HL-60 (cell line): ENCODE measurements at regions not wholly inside any gene's neighbourhood (a gene's known extent, or its start where the extent isn't known, plus 50 kb on each side); places are given as distances from the start of the nearest gene placed in this dataset.

ENCODE experiments used
- DNase-seq, 2 experiments: peaks; one replicate each; pipeline ENCODE4 v3.0.0-alpha.2; 2010 to 2020; ENCODE audit warnings: low read depth in 1 of 2, low spot score in 1 of 2
- H3K27ac ChIP-seq: fragments of 250-450 bp; sonication (Bioruptor Pico); replicated peaks from 2 replicates; pipeline ENCODE4 v1.5.1; 2020; ENCODE audit warnings: mild to moderate bottlenecking, moderate library complexity
- H3K27me3 ChIP-seq: fragments of 250-450 bp; sonication (Bioruptor Pico); 2 replicates; pipeline ENCODE4 v1.5.1; 2021; ENCODE audit warnings: mild to moderate bottlenecking, moderate library complexity; ENCODE audit not compliant: insufficient read depth, poor library complexity, severe bottlenecking
- H3K4me3 ChIP-seq: replicated peaks from 2 replicates; pipeline ENCODE4 v1.5.1; 2011; ENCODE audit warnings: mild to moderate bottlenecking, control low read depth, low read length; ENCODE audit not compliant: insufficient read depth
- GABPA ChIP-seq: IDR thresholded peaks from 2 replicates; pipeline ENCODE4 v1.6.1; 2012; ENCODE audit warnings: low read depth
- POLR2AphosphoS5 ChIP-seq: IDR thresholded peaks from 2 replicates; pipeline ENCODE4 v1.6.1; 2012; ENCODE audit warnings: low read depth
- REST ChIP-seq: IDR thresholded peaks from 2 replicates; pipeline ENCODE4 v1.6.1; 2012; ENCODE audit warnings: low read depth; ENCODE audit not compliant: insufficient replicate concordance
- SPI1 ChIP-seq: IDR thresholded peaks from 2 replicates; pipeline ENCODE4 v1.6.1; 2012; ENCODE audit warnings: low read depth, mild to moderate bottlenecking, borderline replicate concordance
- TF ChIP-seq, protein P1 (sequence below): IDR thresholded peaks from one replicate; pipeline ENCODE4 v1.5.1; 2011; ENCODE audit warnings: low read length, control low read depth, inconsistent platforms; ENCODE audit not compliant: insufficient read depth

- no peaks in the 10 kb centered on the region for H3K27me3 ChIP-seq
- TF ChIP-seq, protein P1, sequence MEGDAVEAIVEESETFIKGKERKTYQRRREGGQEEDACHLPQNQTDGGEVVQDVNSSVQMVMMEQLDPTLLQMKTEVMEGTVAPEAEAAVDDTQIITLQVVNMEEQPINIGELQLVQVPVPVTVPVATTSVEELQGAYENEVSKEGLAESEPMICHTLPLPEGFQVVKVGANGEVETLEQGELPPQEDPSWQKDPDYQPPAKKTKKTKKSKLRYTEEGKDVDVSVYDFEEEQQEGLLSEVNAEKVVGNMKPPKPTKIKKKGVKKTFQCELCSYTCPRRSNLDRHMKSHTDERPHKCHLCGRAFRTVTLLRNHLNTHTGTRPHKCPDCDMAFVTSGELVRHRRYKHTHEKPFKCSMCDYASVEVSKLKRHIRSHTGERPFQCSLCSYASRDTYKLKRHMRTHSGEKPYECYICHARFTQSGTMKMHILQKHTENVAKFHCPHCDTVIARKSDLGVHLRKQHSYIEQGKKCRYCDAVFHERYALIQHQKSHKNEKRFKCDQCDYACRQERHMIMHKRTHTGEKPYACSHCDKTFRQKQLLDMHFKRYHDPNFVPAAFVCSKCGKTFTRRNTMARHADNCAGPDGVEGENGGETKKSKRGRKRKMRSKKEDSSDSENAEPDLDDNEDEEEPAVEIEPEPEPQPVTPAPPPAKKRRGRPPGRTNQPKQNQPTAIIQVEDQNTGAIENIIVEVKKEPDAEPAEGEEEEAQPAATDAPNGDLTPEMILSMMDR: no peak
- TF ChIP-seq GABPA (no peak), SPI1 (no peak), POLR2AphosphoS5 (no peak), REST (no peak)
- DNase-seq: no peak
- H3K4me3 ChIP-seq: no peak overlapping the region
- H3K27ac ChIP-seq: no peak overlapping the region
These were observed 571.5 kb upstream of the FBXO33 start for GRCh38 chr14:40003773-40004172.

DNA sequence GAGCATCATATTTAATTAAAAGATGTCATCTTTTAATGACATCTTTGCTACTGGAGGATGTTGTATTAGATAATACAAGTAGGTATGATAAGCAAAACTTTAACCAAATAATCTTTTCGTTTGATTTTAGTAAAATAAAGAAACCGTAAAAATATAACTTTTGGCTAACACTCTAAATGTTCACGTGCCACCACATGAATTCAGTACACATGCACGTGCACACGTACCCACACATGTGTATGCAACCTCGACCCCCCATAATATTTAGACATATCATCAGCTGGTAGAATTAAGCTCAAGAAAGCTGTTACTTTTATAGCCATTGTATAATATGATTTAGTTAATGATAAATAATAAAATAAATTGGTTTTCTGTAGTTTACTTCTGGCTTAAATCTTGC, 566.6 kb upstream of the FBXO33 start:
- no peak for DNase-seq
- H3K4me3 ChIP-seq: no peak overlapping the region
- TF ChIP-seq GABPA (no peak), REST (no peak), POLR2AphosphoS5 (no peak), SPI1 (no peak)
- TF ChIP-seq, protein P1: no peak
- no peaks in the 10 kb centered on the region for H3K27me3 ChIP-seq
- H3K27ac ChIP-seq: no peak overlapping the region

- no peak for DNase-seq
- Histone ChIP-seq H3K27ac (no peak overlapping the region), H3K4me3 (no peak overlapping the region), H3K27me3 (no peaks in the 10 kb centered on the region)
- TF ChIP-seq GABPA (no peak), POLR2AphosphoS5 (no peak), REST (no peak), SPI1 (no peak)
- TF ChIP-seq, protein P1: no peak
These were observed 565.9 kb upstream of the FBXO33 start for GRCh38 chr14:39998114-39998513.
